ENCODE measurements at regions not wholly inside any gene's neighbourhood (a gene's known extent, or its start where the extent isn't known, plus 50 kb on each side); places are given as distances from the start of the nearest gene placed in this dataset.

DNA sequence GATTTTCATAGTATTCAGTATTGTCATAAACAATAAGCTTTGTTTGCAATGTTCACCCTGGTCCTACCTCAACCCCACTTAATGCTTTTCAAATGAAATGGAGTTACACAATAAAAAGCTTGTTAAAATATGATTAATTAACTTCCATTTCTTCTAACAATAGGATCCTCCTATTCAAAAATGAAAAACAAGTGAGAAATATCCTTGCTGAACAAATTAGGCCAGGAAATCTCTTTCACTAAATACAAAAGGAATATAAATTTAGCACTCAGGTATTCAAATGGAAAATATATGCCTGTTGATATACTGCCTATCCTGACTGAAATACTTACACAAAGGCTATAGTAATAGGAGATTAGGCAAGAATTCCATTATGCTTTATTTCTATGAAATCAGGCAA is 323.4 kb upstream of the GRM3 start:
- TF ChIP-seq, protein P1, sequence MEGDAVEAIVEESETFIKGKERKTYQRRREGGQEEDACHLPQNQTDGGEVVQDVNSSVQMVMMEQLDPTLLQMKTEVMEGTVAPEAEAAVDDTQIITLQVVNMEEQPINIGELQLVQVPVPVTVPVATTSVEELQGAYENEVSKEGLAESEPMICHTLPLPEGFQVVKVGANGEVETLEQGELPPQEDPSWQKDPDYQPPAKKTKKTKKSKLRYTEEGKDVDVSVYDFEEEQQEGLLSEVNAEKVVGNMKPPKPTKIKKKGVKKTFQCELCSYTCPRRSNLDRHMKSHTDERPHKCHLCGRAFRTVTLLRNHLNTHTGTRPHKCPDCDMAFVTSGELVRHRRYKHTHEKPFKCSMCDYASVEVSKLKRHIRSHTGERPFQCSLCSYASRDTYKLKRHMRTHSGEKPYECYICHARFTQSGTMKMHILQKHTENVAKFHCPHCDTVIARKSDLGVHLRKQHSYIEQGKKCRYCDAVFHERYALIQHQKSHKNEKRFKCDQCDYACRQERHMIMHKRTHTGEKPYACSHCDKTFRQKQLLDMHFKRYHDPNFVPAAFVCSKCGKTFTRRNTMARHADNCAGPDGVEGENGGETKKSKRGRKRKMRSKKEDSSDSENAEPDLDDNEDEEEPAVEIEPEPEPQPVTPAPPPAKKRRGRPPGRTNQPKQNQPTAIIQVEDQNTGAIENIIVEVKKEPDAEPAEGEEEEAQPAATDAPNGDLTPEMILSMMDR (IDR thresholded peaks at IDR 0.05; ENCODE audit: low read depth, low read length, missing input control), result no peak
- TF ChIP-seq TAF1 (conservative IDR thresholded peaks at IDR 0.05) (no peak), SP1 (IDR thresholded peaks at IDR 0.05) (no peak), GABPA (IDR thresholded peaks at IDR 0.05 in 1 of 2, conservative IDR thresholded peaks at IDR 0.05 in 1 of 2) (no peak), EGR1 (IDR thresholded peaks at IDR 0.05; ENCODE audit: low read depth in 2 of 2) (no peak), RAD21 (IDR thresholded peaks at IDR 0.05) (no peak), JUND (IDR thresholded peaks at IDR 0.05) (no peak), NR2F2 (IDR thresholded peaks at IDR 0.05) (no peak), YY1 (IDR thresholded peaks at IDR 0.05) (no peak), FOXA2 (IDR thresholded peaks at IDR 0.05) (no peak)
- TF ChIP-seq, protein P2, sequence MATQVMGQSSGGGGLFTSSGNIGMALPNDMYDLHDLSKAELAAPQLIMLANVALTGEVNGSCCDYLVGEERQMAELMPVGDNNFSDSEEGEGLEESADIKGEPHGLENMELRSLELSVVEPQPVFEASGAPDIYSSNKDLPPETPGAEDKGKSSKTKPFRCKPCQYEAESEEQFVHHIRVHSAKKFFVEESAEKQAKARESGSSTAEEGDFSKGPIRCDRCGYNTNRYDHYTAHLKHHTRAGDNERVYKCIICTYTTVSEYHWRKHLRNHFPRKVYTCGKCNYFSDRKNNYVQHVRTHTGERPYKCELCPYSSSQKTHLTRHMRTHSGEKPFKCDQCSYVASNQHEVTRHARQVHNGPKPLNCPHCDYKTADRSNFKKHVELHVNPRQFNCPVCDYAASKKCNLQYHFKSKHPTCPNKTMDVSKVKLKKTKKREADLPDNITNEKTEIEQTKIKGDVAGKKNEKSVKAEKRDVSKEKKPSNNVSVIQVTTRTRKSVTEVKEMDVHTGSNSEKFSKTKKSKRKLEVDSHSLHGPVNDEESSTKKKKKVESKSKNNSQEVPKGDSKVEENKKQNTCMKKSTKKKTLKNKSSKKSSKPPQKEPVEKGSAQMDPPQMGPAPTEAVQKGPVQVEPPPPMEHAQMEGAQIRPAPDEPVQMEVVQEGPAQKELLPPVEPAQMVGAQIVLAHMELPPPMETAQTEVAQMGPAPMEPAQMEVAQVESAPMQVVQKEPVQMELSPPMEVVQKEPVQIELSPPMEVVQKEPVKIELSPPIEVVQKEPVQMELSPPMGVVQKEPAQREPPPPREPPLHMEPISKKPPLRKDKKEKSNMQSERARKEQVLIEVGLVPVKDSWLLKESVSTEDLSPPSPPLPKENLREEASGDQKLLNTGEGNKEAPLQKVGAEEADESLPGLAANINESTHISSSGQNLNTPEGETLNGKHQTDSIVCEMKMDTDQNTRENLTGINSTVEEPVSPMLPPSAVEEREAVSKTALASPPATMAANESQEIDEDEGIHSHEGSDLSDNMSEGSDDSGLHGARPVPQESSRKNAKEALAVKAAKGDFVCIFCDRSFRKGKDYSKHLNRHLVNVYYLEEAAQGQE (IDR thresholded peaks at IDR 0.05), result no peak
- TF ChIP-seq, protein P3, sequence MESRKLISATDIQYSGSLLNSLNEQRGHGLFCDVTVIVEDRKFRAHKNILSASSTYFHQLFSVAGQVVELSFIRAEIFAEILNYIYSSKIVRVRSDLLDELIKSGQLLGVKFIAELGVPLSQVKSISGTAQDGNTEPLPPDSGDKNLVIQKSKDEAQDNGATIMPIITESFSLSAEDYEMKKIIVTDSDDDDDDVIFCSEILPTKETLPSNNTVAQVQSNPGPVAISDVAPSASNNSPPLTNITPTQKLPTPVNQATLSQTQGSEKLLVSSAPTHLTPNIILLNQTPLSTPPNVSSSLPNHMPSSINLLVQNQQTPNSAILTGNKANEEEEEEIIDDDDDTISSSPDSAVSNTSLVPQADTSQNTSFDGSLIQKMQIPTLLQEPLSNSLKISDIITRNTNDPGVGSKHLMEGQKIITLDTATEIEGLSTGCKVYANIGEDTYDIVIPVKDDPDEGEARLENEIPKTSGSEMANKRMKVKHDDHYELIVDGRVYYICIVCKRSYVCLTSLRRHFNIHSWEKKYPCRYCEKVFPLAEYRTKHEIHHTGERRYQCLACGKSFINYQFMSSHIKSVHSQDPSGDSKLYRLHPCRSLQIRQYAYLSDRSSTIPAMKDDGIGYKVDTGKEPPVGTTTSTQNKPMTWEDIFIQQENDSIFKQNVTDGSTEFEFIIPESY (IDR thresholded peaks at IDR 0.05), result no peak
- TF ChIP-seq, protein P4, sequence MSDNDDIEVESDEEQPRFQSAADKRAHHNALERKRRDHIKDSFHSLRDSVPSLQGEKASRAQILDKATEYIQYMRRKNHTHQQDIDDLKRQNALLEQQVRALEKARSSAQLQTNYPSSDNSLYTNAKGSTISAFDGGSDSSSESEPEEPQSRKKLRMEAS (IDR thresholded peaks at IDR 0.05), result no peak

All from liver (tissue), 3 donors.